Tibial nerve (tissue), 4 donors: ENCODE measurements at regions not wholly inside any gene's neighbourhood (a gene's known extent, or its start where the extent isn't known, plus 50 kb on each side); places are given as distances from the start of the nearest gene placed in this dataset.
"Not testable (repeated sequence)": the region's sequence is repeated elsewhere in the genome, so short reads cannot be mapped to it uniquely, and the experiment has no call there.

Source experiments
- DNase-seq, 2 donors: peaks; one replicate each; pipeline ENCODE4 v3.0.0-alpha.2; 2019; ENCODE audit warnings: low spot score in 2 of 2
- H3K27ac ChIP-seq, 4 donors: fragments of 200-600 bp; sonication (generic) in 3 of 4; one replicate each; pipeline ENCODE4 v1.5.1; 2017 to 2019; ENCODE audit warnings: mild to moderate bottlenecking in 1 of 4
- H3K27me3 ChIP-seq, 2 donors: fragments of 200-600 bp; sonication (generic) in 1 of 2; one replicate each; pipeline versions ENCODE4 v1.5.1 to v1.6.0; 2017 to 2019
- H3K36me3 ChIP-seq, 3 donors: fragments of 200-600 bp; sonication (generic); one replicate each; pipeline ENCODE4 v1.5.1; 2018 to 2019
- H3K4me1 ChIP-seq, 4 donors: fragments of 200-600 bp; sonication (generic) in 3 of 4; one replicate each; pipeline ENCODE4 v1.5.1; 2017 to 2019
- H3K4me3 ChIP-seq, 4 donors: fragments of 200-600 bp; sonication (generic) in 3 of 4; one replicate each; pipeline ENCODE4 v1.5.1; 2017 to 2019; ENCODE audit warnings: mild to moderate bottlenecking in 1 of 4, moderate library complexity in 1 of 4
- H3K9me3 ChIP-seq, 4 donors: fragments of 200-600 bp; sonication (generic) in 3 of 4; one replicate each; pipeline ENCODE4 v1.5.1; 2017 to 2019
- EP300 ChIP-seq, 2 donors: sonication (generic); formaldehyde crosslinking; IDR thresholded peaks; one replicate each; pipeline ENCODE4 v1.6.1; 2017; ENCODE audit warnings: antibody characterized with exemption in 2 of 2, mild to moderate bottlenecking in 1 of 2
- POLR2A ChIP-seq, 2 donors: fragments of 450-650 bp; IDR thresholded peaks; one replicate each; pipeline ENCODE4 v1.6.1; 2017; ENCODE audit warnings: antibody characterized with exemption in 2 of 2, mild to moderate bottlenecking in 2 of 2, moderate library complexity in 2 of 2
- WGBS, 2 donors: methylation state at CpG; one replicate each; pipeline ENCODE4 v1.1.5; 2018; 5-methylcytosine and 5-hydroxymethylcytosine counted together
- TF ChIP-seq, protein P1 (sequence below), 5 experiments: fragments of 200-600 bp in 3 of 5; fragments of 450-650 bp in 2 of 5; sonication (generic) in 3 of 5; IDR thresholded peaks; one replicate each; pipeline ENCODE4 v1.5.1; 2016 to 2019; ENCODE audit warnings: antibody characterized with exemption in 5 of 5, mild to moderate bottlenecking in 3 of 5, moderate library complexity in 2 of 5

DNA sequence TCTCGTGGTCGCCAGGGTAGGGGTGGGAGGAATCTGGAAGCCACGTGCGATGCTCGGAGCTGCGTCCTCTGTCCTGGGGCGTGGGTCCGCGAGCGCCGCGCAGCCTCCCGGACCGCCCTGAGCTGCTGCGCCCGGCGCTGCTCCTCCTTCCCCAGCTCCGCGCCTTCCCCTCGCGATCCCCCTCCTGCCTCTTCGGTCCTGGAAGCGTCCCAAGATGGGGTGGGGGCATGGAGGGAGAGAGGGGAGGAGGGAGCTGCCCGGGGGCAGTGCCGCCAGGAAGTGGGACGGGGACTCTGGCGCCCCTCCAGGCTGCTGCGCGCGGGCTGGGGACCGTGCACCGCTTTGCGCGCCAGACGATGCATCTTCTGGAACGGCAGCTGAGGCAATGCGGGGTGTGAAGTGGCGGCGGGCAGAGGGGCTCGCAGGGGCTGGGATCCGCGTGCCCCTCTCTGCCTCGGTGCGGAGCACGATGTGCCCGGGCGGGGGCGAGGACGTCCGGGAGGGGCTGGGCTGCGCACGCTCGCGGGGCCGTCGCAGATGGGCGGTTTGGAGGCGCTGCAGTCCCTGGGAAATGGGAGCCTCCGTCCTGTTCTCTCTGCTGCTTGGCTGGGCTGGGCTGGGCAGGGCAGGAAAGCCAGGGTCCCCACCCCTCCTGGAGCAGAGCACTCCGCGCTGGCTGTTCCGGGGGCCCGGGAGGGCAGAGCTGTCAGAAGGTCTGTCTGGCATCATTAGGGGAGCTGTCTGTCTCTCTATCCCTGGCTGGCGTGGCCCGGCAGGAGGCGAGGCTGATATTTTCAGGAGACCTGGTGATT is 388.0 kb downstream of the SEC14L1 start:
- Histone ChIP-seq H3K36me3 (no peaks in the 10 kb centered on the region), H3K27ac (no peak overlapping the region), H3K27me3 (peaks cover 0 to 32% of the 10 kb centered on the region in 2 donors), H3K4me3 (peak overlapping the region in 3 of 4 donors; percentile 11 to 34 (median 15)), H3K4me1 (peaks cover 0 to 12% (median 4%) of the 10 kb centered on the region in 4 donors), H3K9me3 (peaks cover 0 to 5% (median 0%) of the 10 kb centered on the region in 4 donors)
- no peak for DNase-seq
- TF ChIP-seq EP300 (IDR thresholded peaks at IDR 0.05) (no peak), POLR2A (IDR thresholded peaks at IDR 0.05) (no peak)
- TF ChIP-seq, protein P1, sequence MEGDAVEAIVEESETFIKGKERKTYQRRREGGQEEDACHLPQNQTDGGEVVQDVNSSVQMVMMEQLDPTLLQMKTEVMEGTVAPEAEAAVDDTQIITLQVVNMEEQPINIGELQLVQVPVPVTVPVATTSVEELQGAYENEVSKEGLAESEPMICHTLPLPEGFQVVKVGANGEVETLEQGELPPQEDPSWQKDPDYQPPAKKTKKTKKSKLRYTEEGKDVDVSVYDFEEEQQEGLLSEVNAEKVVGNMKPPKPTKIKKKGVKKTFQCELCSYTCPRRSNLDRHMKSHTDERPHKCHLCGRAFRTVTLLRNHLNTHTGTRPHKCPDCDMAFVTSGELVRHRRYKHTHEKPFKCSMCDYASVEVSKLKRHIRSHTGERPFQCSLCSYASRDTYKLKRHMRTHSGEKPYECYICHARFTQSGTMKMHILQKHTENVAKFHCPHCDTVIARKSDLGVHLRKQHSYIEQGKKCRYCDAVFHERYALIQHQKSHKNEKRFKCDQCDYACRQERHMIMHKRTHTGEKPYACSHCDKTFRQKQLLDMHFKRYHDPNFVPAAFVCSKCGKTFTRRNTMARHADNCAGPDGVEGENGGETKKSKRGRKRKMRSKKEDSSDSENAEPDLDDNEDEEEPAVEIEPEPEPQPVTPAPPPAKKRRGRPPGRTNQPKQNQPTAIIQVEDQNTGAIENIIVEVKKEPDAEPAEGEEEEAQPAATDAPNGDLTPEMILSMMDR (IDR thresholded peaks at IDR 0.05) = no peak
- WGBS, 2 donors = 1 to 3% methylated on average over 58 to 61 of the region's 66 CpGs

GRCh38 chr17:77529328-77529650 is 388.5 kb downstream of the SEC14L1 start:
- Histone ChIP-seq H3K27ac (no peak overlapping the region), H3K36me3 (no peaks in the 10 kb centered on the region), H3K9me3 (peaks cover 0 to 5% (median 0%) of the 10 kb centered on the region in 4 donors), H3K4me1 (peaks cover 0 to 12% (median 4%) of the 10 kb centered on the region in 4 donors), H3K27me3 (peaks cover 0 to 32% of the 10 kb centered on the region in 2 donors), H3K4me3 (no peak overlapping the region)
- DNase-seq = no peak
- TF ChIP-seq, protein P1 (IDR thresholded peaks at IDR 0.05) = no peak
- TF ChIP-seq EP300 (IDR thresholded peaks at IDR 0.05) = no peak
- TF ChIP-seq POLR2A (IDR thresholded peaks at IDR 0.05) = no peak
- 38 to 50% methylated on average over 3 to 5 of the region's 7 CpGs for WGBS, 2 donors

DNA sequence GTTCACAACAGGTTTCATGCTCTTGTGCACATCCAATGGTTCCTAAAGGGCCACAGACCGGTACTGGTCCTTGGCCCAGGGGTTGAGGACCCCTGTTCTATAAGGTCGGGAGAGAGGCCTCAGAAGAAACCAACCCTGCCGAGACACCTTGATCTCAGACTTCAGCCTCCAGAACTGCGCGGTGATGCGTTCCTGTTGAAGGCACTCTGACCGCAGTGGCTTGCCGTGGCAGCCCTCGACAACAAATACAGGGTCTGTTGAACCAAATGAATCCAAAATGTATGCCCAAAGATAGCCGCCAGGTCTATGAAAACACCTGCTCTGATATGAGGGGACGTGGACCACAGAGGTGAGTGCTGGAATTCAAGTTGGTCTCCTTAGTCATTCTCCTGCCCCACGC is 389.8 kb downstream of the SEC14L1 start:
- 85 to 97% methylated on average over 12 of the region's 12 CpGs for WGBS, 2 donors
- Histone ChIP-seq H3K9me3 (peaks cover 0 to 5% (median 0%) of the 10 kb centered on the region in 4 donors), H3K27ac (no peak overlapping the region), H3K36me3 (no peaks in the 10 kb centered on the region), H3K4me3 (no peak overlapping the region), H3K27me3 (peaks cover 0 to 32% of the 10 kb centered on the region in 2 donors), H3K4me1 (peaks cover 0 to 12% (median 4%) of the 10 kb centered on the region in 4 donors)
- no peak for DNase-seq
- TF ChIP-seq POLR2A (IDR thresholded peaks at IDR 0.05) = no peak
- TF ChIP-seq, protein P1 (IDR thresholded peaks at IDR 0.05) = no peak
- no peak for TF ChIP-seq EP300 (IDR thresholded peaks at IDR 0.05)

GRCh38 chr17:77531002-77531401 is 390.2 kb downstream of the SEC14L1 start:
- TF ChIP-seq EP300 (IDR thresholded peaks at IDR 0.05) = no peak
- TF ChIP-seq, protein P1 (IDR thresholded peaks at IDR 0.05) = no peak
- no peak for TF ChIP-seq POLR2A (IDR thresholded peaks at IDR 0.05)
- peaks cover 0 to 3% (median 0%) of the 10 kb centered on the region in 4 donors for H3K9me3 ChIP-seq
- WGBS, 2 donors = 75 to 76% methylated on average over 6 of the region's 6 CpGs

DNA sequence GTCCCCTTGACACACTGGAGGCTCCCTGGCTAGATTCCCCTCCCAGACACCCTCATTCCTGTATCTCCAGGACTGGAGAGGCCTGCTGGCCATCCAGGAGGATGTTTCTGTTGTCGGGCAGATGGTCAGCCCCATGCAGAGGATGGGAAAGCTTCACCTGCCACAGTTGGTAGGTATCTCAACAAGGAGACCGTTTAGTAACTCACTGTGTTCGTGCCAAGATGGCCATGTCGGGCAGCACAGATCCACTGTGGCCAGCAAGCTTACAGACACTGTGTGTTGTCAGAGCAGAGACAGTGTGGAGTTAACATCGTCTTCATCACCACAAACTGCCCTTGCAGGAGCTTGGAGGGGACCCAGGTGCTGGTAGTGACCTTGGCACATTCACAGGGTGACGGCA is 390.9 kb downstream of the SEC14L1 start:
- no peaks in the 10 kb centered on the region for H3K36me3 ChIP-seq
- 89 to 90% methylated on average over 6 of the region's 6 CpGs for WGBS, 2 donors
- DNase-seq = no peak

More at GRCh38 chr17:77531002-77531401, 390.2 kb downstream of the SEC14L1 start:
- Histone ChIP-seq H3K36me3 (no peaks in the 10 kb centered on the region), H3K4me3 (no peak overlapping the region), H3K27ac (no peak overlapping the region), H3K4me1 (peaks cover 0 to 12% (median 4%) of the 10 kb centered on the region in 4 donors), H3K27me3 (peaks cover 0 to 32% of the 10 kb centered on the region in 2 donors)
- DNase-seq = no peak

DNA sequence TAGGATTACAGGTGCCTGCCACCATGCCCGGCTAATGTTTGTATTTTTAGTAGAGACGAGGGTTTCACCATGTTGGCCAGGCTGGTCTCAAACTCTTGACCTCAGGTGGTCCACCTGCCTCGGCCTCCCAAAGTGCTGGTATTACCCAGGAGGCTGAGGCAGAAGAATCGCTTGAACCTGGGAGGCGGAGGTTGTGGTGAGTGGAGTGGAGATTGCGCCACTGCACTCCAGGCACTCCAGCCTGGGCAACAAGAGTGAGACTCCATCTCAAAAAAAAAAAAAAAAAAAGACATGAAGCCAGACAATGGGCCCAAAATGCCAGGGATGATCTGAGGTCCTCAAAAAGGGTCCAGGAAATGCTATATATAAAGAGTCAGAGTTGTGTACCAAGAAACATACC is 392.9 kb downstream of the SEC14L1 start:
- not testable (repeated sequence) for H3K4me1 ChIP-seq, H3K9me3 ChIP-seq, H3K4me3 ChIP-seq, H3K36me3 ChIP-seq, H3K27ac ChIP-seq, DNase-seq
- peaks cover 0 to 16% of the 10 kb centered on the region in 2 donors for H3K27me3 ChIP-seq
- 76 to 96% methylated on average over 6 of the region's 6 CpGs for WGBS, 2 donors

More for the DNA sequence above, 390.9 kb downstream of the SEC14L1 start:
- Histone ChIP-seq H3K4me1 (peaks cover 0 to 12% (median 4%) of the 10 kb centered on the region in 4 donors), H3K27me3 (peaks cover 0 to 32% of the 10 kb centered on the region in 2 donors), H3K27ac (no peak overlapping the region), H3K9me3 (no peaks in the 10 kb centered on the region), H3K4me3 (no peak overlapping the region)
- TF ChIP-seq EP300 (IDR thresholded peaks at IDR 0.05) (no peak), POLR2A (IDR thresholded peaks at IDR 0.05) (no peak)
- TF ChIP-seq, protein P1 (IDR thresholded peaks at IDR 0.05) = no peak
